SW480 (cell line): ENCODE measurements at regions not wholly inside any gene's neighbourhood (a gene's known extent, or its start where the extent isn't known, plus 50 kb on each side); places are given as distances from the start of the nearest gene placed in this dataset.
"Not testable (repeated sequence)": the region's sequence is repeated elsewhere in the genome, so short reads cannot be mapped to it uniquely, and the experiment has no call there.

Experiments
- DNase-seq: peaks from one replicate; pipeline ENCODE4 v3.0.0-alpha.2; 2016; ENCODE audit warnings: low spot score

DNA sequence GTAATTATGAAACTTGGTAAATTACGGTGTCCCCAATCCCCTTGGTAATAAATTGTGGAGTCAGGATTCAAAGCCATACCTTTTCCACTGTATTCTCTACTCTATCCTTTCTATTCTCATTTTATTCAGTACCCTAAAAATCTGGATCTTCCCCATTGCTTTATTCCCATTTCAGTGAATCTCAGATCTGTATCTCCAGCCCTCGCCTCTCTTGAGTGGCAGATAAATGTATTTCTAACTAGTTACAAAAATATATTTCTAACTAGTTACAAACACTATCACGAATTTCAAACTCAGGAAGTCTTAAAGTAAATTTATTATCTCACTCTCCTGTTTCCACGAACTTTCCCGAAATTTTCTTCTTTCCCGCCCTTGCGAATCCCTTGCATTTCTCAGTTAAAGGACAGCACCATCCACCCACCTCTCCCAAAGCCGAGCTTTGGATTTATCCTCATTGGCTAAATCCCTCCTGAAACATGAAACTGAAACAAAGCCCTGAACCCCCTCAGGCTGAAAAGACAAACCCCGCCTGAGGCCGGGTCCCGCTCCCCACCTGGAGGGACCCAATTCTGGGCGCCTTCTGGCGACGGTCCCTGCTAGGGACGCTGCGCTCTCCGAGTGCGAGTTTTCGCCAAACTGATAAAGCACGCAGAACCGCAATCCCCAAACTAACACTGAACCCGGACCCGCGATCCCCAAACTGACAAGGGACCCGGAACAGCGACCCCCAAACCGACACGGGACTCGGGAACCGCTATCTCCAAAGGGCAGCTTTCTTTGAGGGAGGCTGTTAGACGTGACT is 164.3 kb upstream of the PABPC3 start:
- no peak for DNase-seq

DNA sequence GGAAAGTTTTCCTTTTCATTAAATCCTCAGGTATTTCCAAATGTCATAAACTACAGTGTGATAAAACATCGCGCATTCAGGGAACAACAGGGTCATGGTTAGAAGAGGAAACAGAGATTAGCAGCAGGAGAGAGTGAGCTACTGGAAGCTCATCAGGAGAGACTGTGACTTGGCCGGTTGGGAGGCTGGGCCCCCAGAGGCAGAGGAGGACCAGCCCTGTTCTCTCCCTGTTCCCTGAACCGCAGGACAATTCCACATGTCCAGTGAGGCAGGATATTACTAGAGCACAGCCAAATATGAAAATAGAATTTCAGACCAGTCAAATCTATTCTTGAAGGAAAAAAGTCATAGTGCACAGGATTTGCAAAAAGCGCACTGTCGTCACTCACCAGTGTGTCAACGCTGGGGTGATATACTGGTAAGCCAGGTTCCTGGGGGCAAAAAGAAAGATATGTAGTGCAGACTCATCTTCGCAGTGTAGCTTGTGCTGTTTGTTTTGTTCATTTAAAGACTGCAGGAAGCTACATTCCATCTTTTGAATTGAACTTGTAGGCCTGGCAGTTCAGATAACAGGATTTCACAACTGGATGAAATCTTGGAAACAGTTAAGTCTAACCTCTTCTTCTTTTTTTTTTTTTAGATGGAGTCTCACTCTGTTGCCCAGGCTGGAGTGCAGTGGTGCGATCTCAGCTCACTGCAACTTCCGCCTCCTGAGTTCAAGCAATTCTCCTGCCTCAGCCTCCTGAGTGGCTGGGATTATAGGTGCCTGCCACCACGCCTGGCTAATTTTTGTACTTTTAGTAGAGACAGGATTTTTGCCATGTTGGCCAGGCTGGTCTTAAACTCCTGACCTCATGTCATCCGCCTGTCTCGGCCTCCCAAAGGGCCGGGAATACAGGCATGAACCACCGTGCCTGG is 162.6 kb upstream of the PABPC3 start:
- DNase-seq, result not testable (repeated sequence)

DNA sequence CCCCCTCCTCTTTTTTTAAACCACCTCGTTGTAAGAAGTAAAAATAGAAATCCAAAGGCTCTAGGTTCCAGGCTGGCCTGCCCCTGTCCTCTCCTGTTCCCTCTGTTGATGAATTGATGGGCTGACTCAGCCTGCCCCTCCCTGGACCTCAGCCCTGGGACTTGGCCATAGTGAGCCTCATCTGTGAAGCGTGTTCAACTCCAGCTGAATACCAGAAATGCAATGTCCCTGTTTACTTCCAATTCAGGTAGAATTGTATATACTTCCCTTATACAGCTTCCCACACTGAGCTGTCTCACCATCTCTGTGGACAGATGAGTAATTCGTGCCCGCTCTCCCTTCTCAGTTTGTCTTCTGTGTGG is 161.9 kb upstream of the PABPC3 start:
- DNase-seq, result not testable (repeated sequence)

DNA sequence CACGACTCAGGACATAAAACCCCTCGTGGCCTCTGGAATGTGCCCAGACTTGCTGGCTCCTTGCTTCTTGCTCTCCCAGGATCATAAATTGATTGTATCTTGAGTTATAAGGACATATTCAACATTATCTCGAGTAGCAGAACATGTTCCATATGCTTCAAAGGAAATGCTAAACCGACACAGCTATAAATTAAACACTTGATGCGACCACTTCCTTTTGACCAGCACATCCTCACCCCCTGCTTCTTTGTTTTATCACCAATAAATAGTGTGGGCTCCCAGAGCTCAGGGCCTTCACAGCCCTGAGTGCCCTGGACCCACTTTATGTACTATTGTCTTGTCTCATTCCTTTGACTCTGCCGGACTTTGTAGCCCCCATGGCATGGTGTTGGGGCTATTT is 157.0 kb upstream of the PABPC3 start:
- no peak for DNase-seq

DNA sequence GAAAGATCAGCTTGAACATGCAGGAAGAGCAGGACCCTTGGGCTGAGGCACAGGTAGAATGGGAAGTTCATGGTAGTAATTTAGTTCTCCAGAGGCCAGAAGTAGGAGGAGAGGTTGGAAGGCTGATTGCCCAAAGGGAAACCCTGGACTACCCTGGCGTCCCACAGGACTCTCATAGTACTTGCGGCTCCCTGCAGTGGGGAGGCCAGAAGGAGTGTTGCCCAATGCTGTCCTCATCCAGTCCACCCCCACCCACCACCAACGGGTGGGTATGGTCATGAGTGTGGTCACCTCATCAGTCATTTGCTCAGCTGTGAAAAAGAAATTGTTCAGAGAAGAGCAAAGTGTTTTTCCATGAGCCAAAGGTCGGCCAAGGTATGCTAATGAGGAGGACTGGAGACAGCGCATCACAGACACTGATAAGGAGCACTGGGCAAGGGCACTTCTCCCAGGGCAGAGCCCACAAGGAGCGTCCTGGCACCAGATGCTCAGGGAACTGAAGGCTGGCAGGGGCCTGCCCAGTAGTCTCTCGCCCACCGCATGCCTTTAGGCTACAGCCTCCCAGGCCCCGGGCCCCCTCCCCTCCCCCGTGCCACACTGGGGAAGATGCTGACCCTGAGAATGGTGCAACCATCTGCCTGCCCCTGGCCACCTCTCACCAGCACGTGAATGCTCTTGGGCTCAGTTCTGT is 154.8 kb upstream of the PABPC3 start:
- DNase-seq, result not testable (repeated sequence)

DNA sequence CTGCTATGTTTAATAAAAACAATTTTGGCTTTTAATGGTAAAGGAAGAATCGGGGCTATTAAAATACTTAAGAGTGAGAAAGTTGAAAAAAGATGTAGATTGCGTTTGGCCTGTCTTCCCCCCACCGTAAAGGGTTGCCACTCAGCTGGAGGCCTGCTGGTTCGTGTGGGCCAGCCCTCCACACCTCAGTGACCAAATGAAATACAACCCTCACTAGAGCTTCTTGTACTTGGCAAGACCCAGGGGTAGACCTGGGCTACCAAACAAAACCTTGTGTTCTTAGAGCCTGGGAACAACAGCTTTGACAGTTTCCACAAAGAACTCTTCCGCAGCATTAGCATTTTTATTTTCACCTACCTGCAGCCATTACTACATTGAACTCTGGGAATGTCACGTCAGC is 152.8 kb upstream of the PABPC3 start:
- no peak for DNase-seq

DNA sequence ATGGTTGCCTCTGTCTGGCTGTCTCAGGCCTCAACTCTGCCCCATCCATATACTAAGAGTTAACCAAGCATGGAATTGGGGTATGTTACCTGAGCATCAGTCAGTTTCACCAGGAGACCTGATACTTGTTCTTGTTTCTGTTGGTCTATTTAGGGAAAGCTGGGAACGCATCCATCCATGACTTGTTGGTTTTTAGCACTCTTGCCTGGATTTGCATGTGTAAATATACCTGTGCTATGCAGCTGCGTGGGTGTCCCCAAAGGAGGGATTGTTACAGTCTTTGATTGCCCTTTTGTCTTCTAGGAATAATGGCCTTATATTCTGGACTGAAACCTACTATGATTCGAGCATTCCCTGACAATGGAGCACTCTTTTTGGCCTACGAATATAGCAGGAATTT is 151.9 kb upstream of the PABPC3 start:
- not testable (repeated sequence) for DNase-seq

DNA sequence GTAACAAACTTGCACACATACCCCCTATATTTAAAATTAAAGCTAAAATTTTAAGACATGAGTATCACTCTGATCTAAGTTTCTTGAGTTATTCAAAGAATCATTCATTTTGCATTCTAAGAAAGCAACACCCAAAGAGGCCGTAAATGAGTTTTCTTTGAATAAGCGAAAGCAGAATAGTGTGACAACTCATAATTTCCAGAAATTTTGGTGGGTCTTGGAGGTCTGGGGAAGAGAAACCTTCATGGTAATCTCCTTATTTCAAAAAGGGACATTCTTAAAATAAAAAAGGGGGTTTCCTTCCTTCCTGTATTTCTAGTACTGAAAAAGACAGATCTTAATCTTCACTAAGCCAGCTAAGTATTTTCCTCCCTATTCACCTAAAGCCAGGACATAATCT is 147.0 kb upstream of the PABPC3 start:
- not testable (repeated sequence) for DNase-seq

DNA sequence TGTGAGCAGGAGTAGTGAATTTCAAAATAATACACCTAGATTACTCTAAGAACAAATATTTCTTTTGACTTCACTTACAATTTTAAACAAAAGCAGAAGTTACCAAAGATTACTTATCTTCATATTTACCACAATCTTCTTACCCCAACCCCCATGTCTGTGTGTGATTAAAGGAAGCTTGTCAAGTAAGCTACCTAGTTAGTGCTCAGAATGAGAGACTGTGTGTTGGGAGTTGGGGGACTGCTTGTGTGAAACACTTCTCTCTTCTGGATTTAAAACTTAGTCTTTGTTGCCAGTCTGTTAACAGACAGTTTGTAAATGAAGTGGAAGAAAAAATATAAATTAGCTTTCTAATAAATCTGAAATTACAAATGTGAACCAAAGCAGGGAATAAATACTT is 145.3 kb upstream of the PABPC3 start:
- not testable (repeated sequence) for DNase-seq

DNA sequence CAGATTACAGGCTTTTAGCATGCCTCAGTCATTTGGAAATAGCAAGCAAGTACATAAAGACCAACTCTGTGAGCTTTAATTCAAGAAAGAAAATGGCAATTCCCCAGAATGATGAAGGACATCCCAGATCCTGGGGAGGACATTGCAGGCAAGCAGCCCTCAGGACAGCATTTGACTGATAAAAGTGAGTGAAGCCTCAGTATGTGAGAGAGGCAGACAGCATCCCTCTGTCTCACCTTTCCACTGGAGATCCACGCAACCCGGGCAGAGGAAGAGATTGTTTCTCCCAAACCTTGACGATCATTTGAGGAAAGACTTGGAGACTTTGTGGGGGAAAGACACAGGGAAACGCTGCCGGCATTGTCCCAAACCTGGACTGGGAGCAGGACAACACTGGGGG is 128.0 kb upstream of the PABPC3 start:
- not testable (repeated sequence) for DNase-seq

DNA sequence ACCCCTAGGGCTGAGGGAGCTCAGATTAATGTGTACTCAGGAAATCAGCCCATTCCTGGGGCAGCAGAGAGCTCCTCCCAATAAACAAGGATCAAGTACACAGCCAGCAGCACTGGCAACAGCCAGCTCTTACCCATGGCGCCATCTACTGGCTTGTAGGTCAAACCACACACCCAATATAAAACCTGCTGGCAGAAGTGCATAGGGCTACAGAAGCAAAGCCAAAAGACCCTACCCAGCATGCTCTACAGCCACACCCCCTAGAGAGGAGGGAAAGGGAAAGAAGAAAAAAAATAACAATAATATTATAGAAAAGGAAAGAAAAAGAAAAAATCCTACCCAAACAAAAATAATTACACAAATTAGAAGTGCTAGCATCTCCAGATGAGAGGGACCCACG is 127.5 kb upstream of the PABPC3 start:
- DNase-seq, result peak; percentile 36

DNA sequence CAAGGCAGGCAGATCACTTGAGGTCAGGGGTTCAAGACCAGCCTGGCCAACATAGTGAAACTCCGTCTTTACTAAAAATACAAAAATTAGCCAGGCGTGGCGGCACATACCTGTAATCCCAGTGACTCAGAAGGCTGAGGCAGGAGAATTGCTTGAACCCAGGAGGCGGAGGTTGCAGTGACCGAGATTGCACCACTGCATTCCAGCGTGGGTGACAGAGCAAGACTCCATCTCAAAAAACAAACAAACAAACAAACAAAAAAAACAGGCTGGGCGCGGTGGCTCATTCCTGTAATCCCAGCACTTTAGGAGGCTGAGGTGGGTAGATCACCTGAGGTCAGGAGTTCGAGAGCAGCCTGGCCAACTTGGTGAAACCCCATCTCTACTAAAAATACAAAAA is 122.8 kb upstream of the PABPC3 start:
- DNase-seq, result not testable (repeated sequence)

DNA sequence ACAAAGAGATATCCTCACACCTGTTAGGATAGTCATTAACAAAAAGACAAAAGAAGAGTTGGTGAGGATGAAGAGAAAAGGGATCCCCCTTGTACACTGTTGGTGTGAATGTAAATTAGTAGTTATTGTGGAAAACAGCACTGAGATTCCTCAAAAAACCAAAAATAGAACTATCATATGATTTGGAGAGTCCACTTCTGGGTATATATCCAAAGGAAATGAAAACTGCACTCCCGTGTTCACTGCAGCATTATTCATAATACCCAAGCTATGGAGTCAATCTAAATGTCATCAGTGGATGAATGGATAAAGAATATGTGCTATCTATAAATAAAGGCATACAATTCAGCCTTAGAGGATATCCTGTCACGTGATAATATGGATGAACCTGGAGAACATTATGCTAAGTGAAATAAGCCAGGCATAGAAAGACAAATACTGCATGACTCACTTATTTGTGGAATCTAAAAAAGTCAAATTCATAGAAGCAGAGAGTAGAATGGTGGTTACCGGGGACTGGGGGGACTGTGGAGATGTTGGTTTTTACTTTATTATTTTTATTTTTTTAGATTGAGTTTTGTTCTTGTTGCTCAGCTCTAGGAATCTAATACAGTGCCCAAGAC is 114.6 kb upstream of the PABPC3 start:
- DNase-seq, result not testable (repeated sequence)

DNA sequence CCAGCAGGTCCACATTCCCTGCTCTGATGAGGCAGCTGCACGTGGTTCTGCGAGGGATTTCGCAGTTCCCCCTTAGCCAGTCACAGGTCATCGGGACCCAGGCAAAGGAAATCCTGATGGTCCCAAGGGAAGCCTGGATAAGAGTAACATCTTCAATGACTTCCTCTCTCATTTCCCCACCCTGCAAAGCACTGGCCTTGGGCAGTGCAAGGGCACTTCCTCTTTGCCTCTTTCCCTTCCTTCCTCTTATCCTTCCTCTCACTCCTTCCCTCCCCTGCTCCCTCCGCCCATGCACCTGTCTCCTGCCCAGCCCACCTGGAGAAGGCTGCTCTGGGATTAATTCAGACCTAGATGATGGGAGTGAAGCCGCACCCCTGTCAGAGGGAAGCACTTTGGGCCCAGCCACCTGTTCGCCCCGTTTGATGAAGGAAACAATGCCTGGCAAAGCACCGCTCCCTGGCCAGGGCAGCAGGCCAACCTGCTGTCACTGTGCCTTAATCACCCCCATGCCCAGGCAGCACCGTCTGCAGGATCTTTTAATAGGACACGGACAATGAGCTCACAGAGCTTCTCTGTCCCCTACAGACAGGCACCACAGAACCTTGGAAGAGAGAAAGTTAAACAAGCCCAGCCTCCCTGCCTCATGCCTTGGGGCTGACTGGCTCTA is 113.5 kb upstream of the PABPC3 start:
- no peak for DNase-seq

DNA sequence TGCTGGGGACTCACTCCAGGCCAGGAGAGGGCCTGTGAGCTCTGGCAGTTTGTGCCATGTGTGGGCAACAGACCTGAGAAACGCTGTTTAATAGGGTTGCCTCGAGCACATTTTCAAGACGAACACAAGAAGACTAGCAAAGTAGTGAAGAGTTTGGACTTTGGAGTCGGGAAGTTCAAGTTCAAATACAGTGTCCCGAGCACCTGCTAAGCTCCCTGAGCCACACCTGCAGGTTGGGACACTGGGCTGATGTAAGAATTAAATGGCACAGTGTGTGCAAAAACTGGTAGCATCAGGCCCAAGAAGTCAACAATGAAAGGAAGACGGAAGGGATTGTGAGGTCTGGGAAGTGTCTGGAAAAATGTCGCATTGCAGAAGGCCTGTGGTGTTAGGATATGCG is 112.8 kb upstream of the PABPC3 start:
- no peak for DNase-seq

DNA sequence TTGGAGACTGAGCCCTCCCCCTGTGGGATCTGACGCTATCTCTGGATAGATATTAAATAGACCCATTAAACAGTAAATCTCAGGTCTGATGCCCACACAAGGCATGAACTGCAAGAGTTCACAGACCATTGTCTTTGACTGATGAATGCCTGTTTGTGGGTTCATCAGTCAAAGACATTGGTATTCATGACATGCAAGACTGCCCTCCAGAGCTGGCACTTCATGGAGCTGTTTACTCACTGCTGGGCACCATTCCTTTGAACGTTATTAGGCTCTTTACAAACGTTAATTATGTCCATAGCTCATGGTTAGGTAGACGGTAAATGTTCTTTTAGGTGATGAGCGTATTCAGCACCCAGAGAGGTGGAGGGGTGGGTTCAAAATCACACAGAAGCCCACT is 111.8 kb upstream of the PABPC3 start:
- DNase-seq, result no peak

DNA sequence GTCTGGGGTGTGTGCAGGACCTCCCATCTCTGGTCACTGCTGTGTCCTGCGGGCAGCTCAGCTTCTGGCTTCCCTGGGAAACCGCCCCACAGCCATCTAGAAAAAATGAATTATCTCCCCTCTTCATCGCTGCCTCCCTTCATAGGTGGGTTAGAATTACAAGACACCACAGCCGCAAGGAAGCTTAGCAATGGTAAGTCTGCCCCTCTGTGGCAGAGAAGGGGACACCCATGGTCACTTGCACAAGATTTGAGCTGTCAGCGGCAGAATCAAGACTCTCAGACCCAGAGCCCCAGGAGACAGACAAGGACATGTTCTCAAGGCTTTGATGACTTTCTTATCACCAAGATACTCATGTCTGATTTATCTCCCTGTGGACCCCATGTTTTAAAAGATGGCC is 110.8 kb upstream of the PABPC3 start:
- DNase-seq, result no peak

DNA sequence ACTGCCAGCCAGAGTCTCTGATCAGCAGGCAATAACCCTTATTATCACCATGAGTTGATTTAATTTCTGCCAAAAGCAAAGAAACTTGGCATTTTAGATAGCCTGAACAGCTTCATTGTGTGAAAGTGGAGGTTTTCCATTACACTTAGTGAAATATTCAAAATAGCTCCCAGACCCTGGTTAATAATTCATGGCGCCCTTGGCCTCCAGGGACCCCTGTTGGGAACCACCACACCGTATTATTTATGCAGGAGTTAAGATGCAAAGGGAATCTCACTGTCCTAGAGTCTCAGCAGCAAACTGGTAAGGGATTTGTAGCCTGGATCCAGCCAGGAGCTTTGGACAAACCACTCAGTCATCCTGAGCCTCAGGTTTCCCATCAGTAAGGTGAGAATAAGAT is 110.0 kb upstream of the PABPC3 start:
- no peak for DNase-seq

DNA sequence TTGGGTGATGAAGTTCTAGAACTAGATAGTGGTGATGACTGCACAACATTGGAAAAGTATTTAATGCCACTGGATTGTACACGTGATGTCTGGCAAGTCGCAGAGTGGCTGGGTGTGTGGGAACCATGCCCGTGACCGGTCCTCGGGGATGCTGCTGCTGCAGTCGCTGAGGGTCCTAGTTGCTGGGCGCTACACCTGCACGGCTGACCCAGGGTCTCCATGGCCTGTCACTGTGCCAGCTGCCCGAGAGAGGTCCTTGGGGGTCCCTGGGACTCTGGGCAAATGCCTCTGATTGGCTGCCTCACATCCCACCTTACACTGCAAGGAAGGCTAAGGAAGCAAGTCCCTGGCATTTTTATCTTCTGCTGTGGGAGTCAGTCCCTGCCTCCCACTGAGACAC is 109.1 kb upstream of the PABPC3 start:
- no peak for DNase-seq

DNA sequence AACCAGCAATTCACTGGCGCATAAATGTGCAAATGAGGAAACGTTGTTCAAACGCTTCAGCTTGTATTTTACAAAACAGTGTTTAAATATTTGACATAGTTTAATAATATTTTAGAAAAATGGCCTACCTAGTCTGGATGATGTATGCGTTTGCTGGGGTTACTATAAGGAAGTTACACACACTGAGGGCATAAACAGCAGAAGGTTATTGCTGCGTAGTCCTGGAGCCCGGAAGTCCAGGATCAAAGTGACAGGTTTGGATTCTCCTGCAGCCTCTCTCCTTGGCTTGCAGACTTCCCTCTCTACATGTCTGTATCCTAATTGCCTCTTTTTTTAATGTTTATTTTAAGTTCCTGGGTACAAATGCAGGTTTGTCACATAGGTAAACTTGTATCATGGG is 106.0 kb upstream of the PABPC3 start:
- DNase-seq, result not testable (repeated sequence)

DNA sequence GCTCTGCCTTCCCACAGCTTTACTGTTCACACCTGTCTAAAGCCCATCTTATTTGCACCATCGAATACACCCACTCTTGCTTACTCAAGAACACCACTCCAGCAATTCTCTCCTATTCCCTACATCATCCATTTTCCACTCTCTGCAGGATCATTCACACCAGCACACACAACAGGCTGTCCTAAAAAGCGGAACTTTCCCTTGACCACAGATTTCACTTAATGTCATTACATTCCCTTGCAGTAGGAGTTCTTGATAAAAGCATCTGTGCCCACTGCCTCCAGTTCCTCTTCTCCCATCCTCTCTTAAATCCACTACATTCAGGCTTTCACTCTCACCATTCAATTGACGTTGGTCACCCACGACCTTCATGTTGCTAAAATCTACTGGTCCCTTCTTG is 103.0 kb upstream of the PABPC3 start:
- DNase-seq, result not testable (repeated sequence)
